GM19463 (cell line): ENCODE measurements at regions not wholly inside any gene's neighbourhood (a gene's known extent, or its start where the extent isn't known, plus 50 kb on each side); places are given as distances from the start of the nearest gene placed in this dataset.
"Not testable (repeated sequence)": the region's sequence is repeated elsewhere in the genome, so short reads cannot be mapped to it uniquely, and the experiment has no call there.

Source experiments
- ATAC-seq: cut with Tn5 transposase; IDR thresholded peaks from one replicate; pipeline ENCODE4 v1.9.1; 2021; ENCODE audit warnings: mild to moderate bottlenecking, moderate library complexity; ENCODE audit not compliant: unreplicated experiment

DNA sequence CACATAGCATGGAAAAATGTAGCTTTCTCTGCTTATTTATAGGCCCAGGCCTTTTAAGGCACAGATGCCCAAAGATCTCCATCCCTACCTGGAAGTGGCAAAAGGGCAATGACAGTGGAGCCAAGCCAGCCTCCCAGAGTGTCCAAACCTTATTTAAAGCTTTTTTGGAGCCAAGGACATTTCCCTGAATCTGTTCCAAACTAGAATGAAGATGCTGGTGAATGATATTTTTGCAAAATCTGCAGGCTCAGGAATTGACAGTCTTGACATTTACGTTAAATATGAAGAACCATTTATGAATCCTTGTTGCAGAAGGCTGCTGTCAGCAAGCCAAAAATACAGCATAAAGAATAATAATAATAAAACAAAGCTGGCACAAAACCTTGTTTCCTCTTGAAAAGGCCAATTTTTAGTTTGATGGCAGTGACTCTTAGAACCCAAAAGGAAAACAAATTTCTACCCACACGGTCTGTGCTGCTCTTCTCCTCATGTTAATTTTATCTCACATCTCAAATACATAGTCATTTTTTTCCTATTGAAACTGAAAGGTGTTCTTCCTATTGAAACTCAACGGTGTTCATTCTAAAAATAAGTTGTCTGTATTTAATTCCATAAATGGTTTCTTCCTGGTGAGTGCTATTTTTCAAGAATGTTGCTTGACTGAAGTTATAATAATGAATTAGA is 206.3 kb upstream of the TBL1X start:
- no peak for ATAC-seq

DNA sequence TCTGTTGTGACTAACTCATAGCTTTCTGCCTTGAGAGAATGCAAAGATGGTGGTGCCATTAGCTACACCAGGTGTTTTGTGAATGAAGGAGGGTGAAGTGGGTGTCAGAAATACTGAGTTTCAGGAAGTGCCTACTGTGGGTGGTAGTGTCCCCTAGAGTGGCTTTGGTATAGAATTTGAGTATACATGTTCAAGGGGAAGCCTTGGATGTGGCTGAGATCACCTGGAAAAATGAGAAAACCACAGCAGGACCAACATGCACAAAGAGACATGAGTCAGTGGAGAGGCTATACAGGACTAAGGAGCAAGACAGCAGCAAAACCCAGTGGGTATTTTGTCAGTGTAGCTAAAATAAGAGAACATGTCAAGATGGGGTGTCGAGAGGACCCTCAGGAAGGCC is 204.3 kb upstream of the TBL1X start:
- ATAC-seq: no peak

DNA sequence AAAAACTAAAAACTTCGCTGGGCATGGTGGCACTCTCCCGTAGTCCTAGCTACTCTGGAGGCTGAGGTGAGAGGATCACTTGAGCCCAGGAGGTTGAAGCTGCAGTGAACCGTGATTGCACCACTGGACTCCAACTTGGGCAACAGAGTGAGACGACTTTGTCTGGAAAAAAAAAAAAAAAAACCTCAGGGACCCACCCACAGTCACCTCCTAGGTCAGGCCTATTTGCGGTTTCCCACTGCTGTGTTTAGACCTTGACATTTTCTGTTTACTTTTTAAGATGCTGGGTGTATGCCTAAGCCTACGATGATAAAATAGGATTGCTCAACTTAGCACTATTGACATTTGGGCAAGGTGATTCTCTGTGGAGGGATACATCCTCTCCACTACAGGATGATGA is 197.4 kb upstream of the TBL1X start:
- ATAC-seq: no peak

DNA sequence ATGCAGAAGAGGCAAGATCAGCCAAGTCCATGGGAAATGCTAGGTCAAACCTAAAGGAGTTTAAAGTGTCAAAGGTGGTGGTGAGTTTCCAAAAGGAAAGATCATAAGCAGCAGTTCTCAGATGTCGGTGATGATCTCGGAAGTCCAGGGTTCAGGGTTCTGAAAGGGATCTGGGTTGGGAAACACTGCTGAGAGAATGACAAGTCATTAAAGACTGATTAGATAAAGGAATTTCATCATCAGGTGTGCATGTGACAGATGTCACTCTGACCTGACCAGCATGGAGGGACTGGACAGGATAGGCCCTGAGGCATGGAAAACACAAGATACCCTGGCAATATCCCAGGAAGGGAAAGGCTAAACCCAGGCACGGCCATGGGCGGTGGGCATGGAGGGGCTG is 195.7 kb upstream of the TBL1X start:
- no peak for ATAC-seq

DNA sequence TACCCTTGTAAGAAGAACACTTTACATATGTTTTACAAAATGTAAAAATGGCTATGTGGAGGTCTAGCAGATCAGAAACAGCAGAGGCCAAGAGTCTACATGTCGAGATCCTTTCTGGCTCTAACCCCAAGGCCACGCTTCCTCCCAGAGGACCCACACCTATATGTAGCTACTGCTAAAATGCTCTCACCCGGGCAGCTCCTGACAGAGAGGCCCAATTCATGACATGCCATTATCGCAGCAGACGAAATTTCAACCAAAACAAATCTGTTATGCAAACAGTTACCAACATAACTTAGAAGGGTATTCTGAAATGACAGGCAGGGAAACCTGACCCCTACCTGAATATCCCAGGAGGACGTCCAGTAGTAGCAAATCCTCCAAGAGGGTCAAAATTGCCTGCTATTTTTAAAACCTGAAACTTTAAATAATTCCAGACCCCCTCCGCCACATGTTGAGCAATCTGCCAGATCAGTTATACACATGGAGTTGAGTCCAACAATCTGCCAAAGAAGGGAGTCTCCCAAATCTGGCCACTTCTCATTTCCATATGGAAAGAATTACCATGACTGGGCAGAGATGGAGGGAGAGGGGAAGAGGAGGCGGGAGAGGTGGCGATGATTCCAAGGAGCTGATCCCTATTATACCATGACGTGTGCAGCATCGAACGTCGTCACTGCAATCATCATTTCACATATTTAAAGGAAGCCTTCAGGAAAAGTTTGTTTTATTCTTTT is 192.9 kb upstream of the TBL1X start:
- no peak for ATAC-seq

DNA sequence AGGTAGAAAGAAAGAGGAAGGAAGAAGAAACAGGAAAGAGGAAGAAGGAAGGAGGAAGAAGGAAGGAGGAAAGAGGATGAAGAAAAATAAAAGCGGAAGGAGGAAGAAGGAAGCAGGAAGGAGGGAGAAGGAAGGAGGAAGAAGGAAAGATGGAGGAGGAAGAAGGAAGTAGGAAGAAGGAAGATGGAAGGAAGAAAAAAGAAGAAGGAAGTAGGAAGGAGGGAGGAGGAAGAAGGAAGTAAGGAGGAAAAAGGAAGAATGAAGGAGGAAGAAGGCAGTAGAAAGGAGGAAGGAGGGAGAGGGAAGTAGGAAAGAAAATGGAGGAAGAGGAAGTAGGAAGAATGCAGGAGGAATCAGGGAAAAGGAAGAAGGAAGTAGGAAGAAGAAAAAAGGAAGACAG is 191.1 kb upstream of the TBL1X start:
- no peak for ATAC-seq

DNA sequence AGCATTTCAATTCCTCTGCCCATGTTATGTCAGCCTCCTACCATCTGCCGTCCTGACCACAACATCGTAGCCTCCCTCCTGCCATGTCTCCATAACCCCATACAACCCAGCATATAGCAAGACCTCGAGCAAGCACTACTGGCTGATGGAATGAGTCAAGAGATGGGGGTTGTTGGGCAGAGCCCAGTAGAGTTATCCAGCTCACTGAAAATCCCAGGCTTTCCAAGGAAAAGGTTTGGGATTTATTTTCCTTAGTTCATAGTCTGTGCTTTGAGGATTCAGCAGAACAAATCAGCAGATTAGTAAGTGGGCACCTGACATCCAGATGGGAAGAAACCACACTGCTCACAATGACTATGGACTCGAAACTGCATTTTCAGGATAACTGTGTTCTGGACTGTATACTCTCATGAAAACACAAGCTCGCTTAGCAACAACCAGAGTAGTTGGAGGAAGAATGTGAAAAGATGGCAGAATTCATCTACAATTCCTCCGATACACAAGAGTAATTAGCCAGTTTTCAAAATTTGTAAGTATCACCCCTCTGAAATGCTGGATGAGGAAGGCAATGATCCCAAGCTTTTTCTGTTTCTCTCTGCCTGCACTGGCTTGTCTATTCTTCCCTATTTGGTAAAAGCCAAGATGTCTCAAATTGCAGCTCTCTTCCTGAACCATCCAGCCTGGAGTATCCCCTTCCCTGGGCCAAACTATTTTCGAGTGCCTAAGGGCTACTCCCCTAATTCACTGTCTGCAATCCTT is 186.2 kb upstream of the TBL1X start:
- ATAC-seq: no peak

DNA sequence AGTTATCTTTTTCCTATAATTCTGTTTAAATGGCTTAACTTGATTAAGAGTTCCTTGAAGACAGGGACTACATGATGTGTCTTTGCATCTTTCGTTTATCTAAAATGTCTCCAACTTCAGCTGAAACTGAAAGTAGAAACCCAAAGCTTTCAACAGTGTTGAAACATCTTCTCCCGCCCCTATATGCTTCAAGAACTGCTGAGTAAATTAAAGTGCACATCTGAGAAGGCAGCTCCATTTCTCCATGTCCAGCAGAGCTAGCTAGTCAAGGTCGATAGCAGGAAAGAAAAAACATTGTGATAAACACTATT is 185.7 kb upstream of the TBL1X start:
- ATAC-seq: no peak

DNA sequence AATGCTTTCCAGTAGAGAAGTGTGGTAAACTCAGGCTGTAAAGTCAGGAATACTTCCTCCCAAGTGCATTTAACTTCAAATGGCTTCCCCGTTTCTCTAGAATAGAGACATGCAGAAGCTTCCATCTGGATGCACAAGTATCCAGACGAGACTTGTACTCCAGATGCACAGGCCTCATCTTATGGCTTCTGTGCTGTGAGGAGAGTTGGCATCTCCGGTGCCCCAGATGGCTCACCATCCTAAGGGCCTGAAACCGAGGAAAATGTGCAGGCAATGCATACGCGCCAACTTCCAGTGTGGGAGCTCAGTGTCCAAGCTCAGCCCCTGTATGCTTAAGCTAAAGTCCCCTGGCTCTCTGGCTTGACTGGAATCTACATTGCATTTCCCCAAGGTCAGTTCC is 184.0 kb upstream of the TBL1X start:
- ATAC-seq: no peak

DNA sequence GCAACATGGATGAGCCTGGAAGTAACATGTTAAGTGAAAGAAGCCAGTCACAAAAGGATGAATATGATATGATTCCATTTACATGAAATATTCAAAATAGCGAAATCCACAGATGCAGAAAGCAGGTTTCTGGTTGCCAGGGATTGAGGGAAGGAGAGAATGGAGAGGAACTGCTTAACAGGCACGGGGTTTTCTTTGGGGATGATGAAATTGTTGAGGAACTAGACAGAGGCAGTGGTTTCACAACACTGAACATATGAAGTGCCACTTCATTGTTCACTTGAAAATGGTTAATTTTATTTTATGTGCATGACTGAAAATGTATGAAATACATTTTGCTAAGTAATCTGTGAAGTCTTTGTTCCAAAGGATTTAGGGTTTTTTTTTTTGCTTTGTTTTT is 182.5 kb upstream of the TBL1X start:
- no peak for ATAC-seq

DNA sequence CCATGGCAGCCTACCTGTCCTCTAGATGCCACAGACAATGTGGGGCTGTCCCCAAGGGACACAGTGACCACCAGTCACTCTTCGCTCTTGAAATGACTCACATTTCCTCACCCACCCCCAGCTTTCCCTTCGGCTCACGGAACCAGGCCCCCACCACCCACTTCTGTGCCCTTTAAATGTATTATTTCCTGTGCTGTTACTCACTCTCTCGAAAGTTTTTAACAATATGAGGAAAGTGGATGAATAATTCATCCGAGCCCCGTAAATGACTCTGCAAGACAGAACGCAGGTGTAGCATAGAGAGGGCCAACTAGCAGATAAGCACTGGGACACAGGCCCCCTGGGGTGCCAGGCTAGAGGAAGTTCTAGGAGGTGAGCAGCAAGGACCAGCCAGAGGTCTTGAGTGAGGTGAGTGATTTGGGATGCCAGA is 179.5 kb upstream of the TBL1X start:
- ATAC-seq: peak; percentile 68

DNA sequence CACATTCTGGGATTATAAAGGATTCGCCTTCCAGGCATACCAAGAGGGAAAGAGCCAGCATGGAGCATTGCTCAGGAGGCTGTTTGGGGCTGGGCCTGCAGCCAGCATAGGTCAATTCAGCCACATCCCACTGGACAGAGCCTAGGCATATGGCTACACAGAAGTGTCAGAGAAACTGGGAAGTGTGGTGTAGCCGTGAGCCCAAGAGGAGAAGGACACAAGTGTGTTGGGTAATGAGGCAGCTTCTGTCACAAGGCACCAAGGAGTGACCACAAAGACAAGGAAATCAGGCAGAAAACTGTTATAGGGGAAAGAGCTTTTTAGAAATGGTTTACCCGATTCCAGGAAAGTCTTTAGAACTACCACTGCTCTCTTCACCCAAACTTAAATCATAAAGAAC is 178.6 kb upstream of the TBL1X start:
- no peak for ATAC-seq

DNA sequence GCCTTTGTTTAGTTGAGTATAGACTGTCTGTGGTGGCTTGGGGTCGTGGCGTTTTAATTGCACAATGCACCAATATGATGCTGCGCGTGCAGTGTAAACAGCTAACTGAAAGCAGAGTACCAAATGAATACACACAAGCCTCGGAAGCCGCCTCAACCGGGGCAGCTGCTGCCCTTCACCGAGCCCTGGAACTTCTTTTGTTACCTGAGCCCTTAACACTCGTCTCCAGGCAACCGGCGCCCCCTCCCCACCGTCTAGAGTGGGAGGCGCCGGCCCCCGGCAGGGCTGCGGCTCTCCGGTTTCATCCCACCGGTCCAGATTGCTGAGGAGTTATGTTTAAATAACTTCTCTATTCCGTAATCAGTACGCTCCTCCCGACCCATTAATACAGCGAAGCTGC is 173.2 kb upstream of the TBL1X start:
- no peak for ATAC-seq

DNA sequence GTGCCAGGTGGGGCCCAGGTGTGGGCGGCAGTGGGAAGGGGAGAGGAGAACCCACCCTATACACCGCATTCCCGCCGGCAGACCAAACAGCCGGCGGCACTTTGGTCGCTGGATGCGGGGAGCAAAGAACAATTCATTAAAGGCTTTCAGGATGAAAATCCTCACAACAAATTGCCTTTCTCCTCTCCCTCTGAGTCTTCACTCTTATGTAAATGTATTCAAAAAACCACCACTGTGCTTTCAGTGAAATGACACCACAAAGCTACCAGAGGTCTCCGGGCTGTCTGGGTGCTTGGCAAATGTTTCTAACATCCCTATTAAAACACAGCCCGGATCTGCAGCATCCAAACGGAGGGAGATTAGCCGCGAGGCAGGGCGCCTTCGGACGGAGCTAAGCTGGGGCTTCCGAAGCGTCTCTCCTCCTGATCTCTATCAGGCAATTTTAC is 171.8 kb upstream of the TBL1X start:
- ATAC-seq: no peak

DNA sequence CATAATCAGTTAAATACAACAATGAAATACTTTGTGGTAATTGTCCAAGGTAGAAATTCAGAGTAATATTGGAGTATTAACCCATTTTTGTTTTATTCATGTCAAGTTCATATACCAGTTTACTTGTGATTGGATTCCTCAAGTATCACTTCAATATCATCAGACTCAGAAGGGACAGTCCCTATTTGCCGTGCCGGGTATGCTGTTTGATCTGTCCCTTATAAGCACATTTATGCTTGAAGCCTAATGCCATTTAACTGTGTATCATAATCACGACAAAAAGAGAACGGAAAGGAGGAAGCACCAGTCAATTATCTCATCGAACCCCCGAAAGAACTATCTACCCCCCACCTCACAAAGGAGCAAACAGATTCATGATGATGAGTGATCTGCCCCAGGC is 171.0 kb upstream of the TBL1X start:
- ATAC-seq: no peak

DNA sequence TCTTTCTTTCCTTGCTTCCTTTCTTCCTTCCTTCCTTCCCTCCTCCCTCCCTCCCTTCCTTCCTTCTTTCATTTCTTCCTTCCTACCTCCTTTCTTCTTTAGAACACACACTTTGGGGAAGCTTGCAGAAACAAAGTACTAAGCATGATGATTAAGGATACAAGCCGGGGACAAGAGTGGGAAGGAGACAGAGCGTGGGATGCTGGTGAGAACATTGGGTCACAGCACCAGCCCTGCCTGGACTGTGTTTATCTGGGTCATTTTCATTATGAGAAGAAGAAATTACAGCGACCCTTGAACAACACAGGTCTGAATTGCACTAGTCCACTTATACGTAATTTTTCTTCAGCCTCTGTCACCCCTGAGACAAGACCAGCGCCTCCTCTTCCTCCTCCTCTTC is 169.3 kb upstream of the TBL1X start:
- no peak for ATAC-seq

DNA sequence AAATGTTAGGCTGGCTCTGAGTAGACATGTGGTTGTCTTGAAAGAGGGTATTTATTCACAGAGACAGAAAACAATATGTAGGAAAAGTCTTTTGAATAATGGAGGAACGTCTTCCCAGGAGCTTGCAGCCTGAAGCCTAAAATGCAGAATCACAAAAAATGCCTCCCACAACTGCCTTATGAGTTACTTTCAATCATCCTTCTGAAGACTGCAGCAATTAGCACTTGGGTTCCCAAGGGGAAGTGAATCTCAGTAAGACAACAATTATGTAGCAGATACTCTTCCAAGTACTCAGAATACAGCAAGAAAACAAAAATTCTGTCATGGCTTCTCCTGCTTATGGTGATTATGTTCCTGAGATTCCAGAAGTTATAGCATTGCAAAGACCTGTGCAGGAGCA is 166.6 kb upstream of the TBL1X start:
- no peak for ATAC-seq

DNA sequence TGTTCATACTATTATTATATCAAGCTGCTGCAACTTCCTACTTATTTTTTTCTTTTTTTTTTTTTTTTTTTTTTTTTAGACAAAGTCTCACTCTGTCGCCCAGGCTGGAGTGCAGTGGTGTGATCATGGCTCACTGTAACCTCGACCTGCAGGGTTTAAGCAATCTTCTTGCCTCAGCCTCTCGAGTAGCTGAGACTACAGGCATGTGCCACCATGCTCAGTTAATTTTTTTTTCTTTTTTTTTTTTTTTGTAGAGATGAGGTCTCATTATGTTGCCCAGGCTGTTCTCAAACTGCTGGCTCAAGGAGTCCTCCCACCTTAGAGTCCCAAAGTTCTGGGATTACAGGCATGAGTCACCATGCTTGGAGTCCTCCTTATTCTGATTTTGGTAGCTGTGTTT is 165.2 kb upstream of the TBL1X start:
- ATAC-seq: not testable (repeated sequence)

DNA sequence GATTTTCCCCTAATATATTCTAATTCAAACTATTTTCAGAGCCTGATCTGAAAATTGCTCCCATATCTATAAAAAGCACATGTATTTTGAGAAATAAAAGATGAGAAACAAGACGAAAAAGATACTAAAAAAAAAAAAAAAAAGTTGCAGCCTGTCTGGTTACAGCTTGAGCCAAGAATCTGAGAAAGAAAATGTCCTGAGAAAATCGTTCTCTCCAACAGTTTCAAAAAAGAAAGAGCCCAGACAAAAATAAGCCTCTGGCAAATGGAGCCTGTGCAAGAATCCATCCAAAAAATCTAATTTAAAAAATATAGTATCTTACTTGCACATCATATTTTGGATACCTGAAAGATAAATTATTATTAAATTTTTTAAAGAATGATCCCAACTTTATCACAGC is 163.0 kb upstream of the TBL1X start:
- no peak for ATAC-seq

DNA sequence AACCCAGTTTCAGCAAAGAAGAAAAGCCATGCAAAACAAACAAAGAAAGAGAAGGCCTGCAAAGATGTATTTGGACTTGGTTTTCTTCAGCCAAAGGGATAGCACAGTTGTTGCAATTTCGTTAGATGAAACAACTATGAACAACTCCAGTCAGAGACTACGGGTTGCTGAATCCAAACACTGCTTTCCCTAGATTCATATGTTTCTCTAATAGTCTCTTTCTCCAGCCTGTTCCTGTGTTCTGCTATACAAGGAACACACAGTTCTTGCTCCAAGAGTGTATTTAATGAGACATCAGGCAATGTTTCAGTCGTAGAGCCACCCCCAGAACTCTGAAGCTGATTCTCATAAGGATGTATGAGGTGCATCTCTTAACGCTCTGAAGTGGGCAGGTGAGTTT is 162.5 kb upstream of the TBL1X start:
- no peak for ATAC-seq

DNA sequence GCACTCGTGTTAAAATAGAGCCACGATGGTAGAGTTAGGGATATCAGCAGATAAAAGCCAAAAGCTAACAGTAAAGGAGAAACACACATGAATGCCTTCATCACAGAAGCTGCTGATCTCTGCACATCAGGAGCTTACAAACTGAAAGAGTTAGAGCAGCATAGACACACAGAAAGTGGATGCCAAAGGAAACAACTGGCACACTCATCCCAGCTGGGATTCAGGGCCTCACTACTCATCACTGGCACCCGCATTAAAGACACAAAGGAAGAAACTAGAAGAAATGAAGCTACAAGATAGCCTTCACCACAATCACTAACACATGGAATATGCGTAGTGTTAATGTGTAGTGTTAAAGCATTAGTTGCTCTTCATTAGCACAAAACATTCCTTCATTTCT is 156.4 kb upstream of the TBL1X start:
- no peak for ATAC-seq

DNA sequence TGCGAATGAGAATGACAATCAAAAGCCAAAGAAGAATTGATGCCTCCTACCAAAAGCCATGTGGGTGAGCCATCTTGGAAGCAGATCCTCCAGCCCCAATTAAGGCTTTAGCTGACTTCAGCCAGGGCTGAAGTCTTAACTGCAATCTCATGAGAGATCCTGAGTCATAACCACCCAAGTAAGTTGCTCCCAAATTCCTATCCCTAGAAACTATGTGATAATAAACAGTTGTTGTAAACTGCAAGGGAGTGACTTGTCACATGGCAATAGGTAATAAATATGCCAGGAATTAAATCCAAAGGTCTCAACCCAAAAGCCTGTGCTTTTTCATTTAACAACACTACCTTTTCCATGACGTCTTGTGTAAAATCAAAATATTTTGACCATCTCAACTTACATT is 154.2 kb upstream of the TBL1X start:
- no peak for ATAC-seq
